ENCODE measurements at regions not wholly inside any gene's neighbourhood (a gene's known extent, or its start where the extent isn't known, plus 50 kb on each side); places are given as distances from the start of the nearest gene placed in this dataset.

GRCh38 chr19:29044037-29044436, 168.9 kb downstream of the UQCRFS1 start:
- TF ChIP-seq CTCF (IDR thresholded peaks at IDR 0.05) (no peak), EP300 (IDR thresholded peaks at IDR 0.05) (no peak), POLR2A (IDR thresholded peaks at IDR 0.05) (no peak)
